CD4-positive, alpha-beta T cell (primary cell): ENCODE measurements at regions not wholly inside any gene's neighbourhood (a gene's known extent, or its start where the extent isn't known, plus 50 kb on each side); places are given as distances from the start of the nearest gene placed in this dataset.

Source experiments
- ATAC-seq: fragments of 200-7000 bp; cut with Tn5 transposase; one replicate; pipeline ENCODE4 v1.10.0; 2022; ENCODE audit warnings: mild to moderate bottlenecking; ENCODE audit not compliant: poor library complexity
- CTCF ChIA-PET: fragments of 350-600 bp; sonication (Branson Sonifier 250); formaldehyde crosslinking; loops from one replicate; lab custom pipeline; 2021; ENCODE audit warnings: antibody characterized with exemption, inconsistent platforms; lab: Charles Lee
- POLR2A ChIA-PET: fragments of 350-600 bp; sonication (Branson Sonifier 250); formaldehyde crosslinking; loops from one replicate; lab custom pipeline; 2021; ENCODE audit warnings: antibody characterized with exemption, inconsistent platforms; lab: Charles Lee
- DNase-seq, 14 experiments: peaks; one replicate each; pipeline ENCODE4 v3.0.0-alpha.2; 2013 to 2020; ENCODE audit warnings: mixed read lengths in 2 of 14
- H3K27ac ChIP-seq, 2 donors: one replicate each; pipeline versions ENCODE4 v1.5.1 to v1.7.0; 2013; ENCODE audit warnings: low read length in 2 of 2, low read depth in 1 of 2, mild to moderate bottlenecking in 1 of 2
- H3K27me3 ChIP-seq, 2 experiments: 1 replicate in 1 of 2; 2 replicates in 1 of 2; pipeline versions ENCODE4 v1.6.1 to v1.7.0; 2013; ENCODE audit warnings: low read length in 2 of 2, control low read depth in 1 of 2, mild to moderate bottlenecking in 1 of 2, moderate library complexity in 1 of 2; ENCODE audit not compliant: insufficient read depth in 2 of 2, control insufficient read depth in 1 of 2
- H3K36me3 ChIP-seq: one replicate; pipeline ENCODE4 v1.6.1; 2013; ENCODE audit warnings: low read length, control low read depth; ENCODE audit not compliant: insufficient read depth
- H3K4me1 ChIP-seq: one replicate; pipeline ENCODE4 v1.6.1; 2013; ENCODE audit warnings: low read length, control low read depth; ENCODE audit not compliant: insufficient read depth
- H3K4me3 ChIP-seq: one replicate; pipeline ENCODE4 v1.5.1; 2013; ENCODE audit warnings: mild to moderate bottlenecking, low read length, moderate library complexity
- H3K9me3 ChIP-seq, 2 experiments: 1 replicate in 1 of 2; 2 replicates in 1 of 2; pipeline versions ENCODE4 v1.6.1 to v1.7.0; 2013; ENCODE audit warnings: low read length in 2 of 2, mild to moderate bottlenecking in 2 of 2, control low read depth in 1 of 2, moderate library complexity in 1 of 2; ENCODE audit not compliant: control insufficient read depth in 1 of 2, insufficient read depth in 1 of 2
- H3K27ac Mint-ChIP-seq: one replicate; pipeline ENCODE4 v1.8.0; 2020; ENCODE audit warnings: mixed read lengths
- H3K27me3 Mint-ChIP-seq: one replicate; pipeline ENCODE4 v1.8.0; 2021; ENCODE audit warnings: mixed read lengths
- H3K36me3 Mint-ChIP-seq: one replicate; pipeline ENCODE4 v1.8.0; 2021; ENCODE audit warnings: low read depth, mixed read lengths
- H3K4me1 Mint-ChIP-seq: one replicate; pipeline ENCODE4 v1.8.0; 2021; ENCODE audit warnings: low read depth, mixed read lengths
- H3K4me3 Mint-ChIP-seq: one replicate; pipeline ENCODE4 v1.8.0; 2020; ENCODE audit warnings: mild to moderate bottlenecking, mixed read lengths
- H3K9me3 Mint-ChIP-seq: one replicate; pipeline ENCODE4 v1.8.0; 2020; ENCODE audit warnings: mixed read lengths
- intact Hi-C, 2 experiments: fragments of 100-400 bp; cut with DNase I in 1 of 2; cut with micrococcal nuclease in 1 of 2; formaldehyde crosslinking; loops; one replicate each; pipeline versions ENCODE4 v1.15.1 to v1.9.0; 2023 to 2025; cut with DNase I, micrococcal nuclease
- TF ChIP-seq, protein P1 (sequence below): fragments of 200-600 bp; IDR thresholded peaks from one replicate; pipeline ENCODE4 v1.8.0; 2022; ENCODE audit warnings: antibody characterized with exemption, mild to moderate bottlenecking

DNA sequence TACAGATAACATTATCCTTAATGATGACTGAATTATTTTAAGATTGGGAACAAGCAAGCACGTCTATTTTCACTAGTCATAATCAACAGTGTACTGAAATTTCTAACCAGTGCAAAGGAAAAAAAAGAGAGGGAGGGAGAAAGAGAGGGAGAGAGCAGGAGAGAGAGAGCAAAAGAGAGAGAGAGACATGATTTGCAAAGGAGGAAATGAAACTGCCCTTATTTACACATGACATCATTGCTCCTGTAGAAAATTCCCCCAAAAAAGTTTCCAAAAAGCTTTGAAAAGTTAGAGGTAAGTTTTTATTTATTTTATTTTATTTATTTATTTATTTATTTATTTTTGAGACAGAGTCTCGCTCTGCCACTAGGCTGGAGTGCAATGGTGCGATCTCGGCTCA is 355.3 kb upstream of the CELF4 start:
- Histone ChIP-seq H3K4me3 (no peak overlapping the region), H3K36me3 (no peaks in the 10 kb centered on the region), H3K27me3 (no peaks in the 10 kb centered on the region), H3K9me3 (peaks cover 0 to 6% of the 10 kb centered on the region in 2 experiments), H3K27ac (no peak overlapping the region), H3K4me1 (no peaks in the 10 kb centered on the region)
- H3K27me3 Mint-ChIP-seq = no peaks in the 10 kb centered on the region
- intact Hi-C loops = no loop called here
- CTCF ChIA-PET = no interaction called here
- POLR2A ChIA-PET = no interaction called here
- no peak overlapping the region for H3K27ac Mint-ChIP-seq
- no peaks in the 10 kb centered on the region for H3K4me1 Mint-ChIP-seq
- DNase-seq = no peak
- TF ChIP-seq, protein P1, sequence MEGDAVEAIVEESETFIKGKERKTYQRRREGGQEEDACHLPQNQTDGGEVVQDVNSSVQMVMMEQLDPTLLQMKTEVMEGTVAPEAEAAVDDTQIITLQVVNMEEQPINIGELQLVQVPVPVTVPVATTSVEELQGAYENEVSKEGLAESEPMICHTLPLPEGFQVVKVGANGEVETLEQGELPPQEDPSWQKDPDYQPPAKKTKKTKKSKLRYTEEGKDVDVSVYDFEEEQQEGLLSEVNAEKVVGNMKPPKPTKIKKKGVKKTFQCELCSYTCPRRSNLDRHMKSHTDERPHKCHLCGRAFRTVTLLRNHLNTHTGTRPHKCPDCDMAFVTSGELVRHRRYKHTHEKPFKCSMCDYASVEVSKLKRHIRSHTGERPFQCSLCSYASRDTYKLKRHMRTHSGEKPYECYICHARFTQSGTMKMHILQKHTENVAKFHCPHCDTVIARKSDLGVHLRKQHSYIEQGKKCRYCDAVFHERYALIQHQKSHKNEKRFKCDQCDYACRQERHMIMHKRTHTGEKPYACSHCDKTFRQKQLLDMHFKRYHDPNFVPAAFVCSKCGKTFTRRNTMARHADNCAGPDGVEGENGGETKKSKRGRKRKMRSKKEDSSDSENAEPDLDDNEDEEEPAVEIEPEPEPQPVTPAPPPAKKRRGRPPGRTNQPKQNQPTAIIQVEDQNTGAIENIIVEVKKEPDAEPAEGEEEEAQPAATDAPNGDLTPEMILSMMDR = no peak
- H3K36me3 Mint-ChIP-seq = no peaks in the 10 kb centered on the region
- no peak overlapping the region for H3K4me3 Mint-ChIP-seq
- H3K9me3 Mint-ChIP-seq = peaks cover 2% of the 10 kb centered on the region
- ATAC-seq = no peak

DNA sequence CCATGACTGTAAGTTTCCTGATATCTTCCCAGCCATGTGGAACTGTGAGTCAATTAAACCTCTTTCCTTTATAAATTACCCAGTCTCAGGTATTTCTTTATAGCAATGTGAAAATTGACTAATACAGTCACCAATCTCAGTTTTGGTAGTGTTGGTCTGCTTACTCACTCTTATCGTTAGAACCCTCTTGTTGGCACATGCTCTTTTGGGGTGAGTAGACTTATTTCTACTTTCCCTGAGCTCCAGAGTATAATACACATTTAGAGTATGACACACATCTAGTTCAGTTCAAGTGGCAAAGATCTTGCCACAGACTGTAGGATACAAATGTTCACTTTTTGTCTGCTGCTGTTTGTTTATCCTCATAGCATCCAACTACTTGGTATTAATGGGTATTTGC is 347.5 kb upstream of the CELF4 start:
- Mint-ChIP-seq H3K36me3 (no peaks in the 10 kb centered on the region), H3K4me3 (no peak overlapping the region), H3K27ac (no peak overlapping the region), H3K4me1 (no peaks in the 10 kb centered on the region), H3K9me3 (peaks cover 2% of the 10 kb centered on the region), H3K27me3 (no peaks in the 10 kb centered on the region)
- Histone ChIP-seq H3K4me1 (no peaks in the 10 kb centered on the region), H3K27ac (no peak overlapping the region), H3K4me3 (no peak overlapping the region), H3K9me3 (no peaks in the 10 kb centered on the region), H3K36me3 (no peaks in the 10 kb centered on the region), H3K27me3 (no peaks in the 10 kb centered on the region)
- intact Hi-C loops = no loop called here
- ATAC-seq (no peak), DNase-seq (no peak)
- ChIA-PET POLR2A (no interaction called here), CTCF (no interaction called here)
- TF ChIP-seq, protein P1 = no peak

DNA sequence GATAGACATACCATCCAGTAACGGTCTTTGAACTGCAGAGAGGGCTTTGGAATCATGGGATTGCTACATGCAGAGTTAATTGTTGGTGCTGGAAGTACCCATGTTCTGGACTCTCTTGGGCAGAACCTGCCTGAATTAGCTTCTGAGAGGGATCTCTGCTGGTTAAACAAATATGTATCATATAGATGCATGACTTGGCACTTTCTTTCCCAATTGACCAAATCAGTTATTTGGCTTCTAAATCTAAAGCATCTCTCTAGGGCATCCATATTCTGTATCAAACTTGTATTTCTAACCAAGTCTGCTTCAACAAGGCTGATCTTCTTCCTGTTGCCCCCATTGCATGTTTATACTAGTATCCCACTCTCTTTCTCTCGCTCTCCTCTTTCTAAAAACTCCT is 336.7 kb upstream of the CELF4 start:
- Histone ChIP-seq H3K4me3 (no peak overlapping the region), H3K36me3 (no peaks in the 10 kb centered on the region), H3K27ac (no peak overlapping the region), H3K9me3 (peaks cover 0 to 8% of the 10 kb centered on the region in 2 experiments), H3K4me1 (no peaks in the 10 kb centered on the region), H3K27me3 (no peaks in the 10 kb centered on the region)
- Mint-ChIP-seq H3K4me3 (no peak overlapping the region), H3K9me3 (peaks cover 6% of the 10 kb centered on the region), H3K36me3 (no peaks in the 10 kb centered on the region), H3K27me3 (no peaks in the 10 kb centered on the region), H3K4me1 (no peaks in the 10 kb centered on the region), H3K27ac (no peak overlapping the region)
- TF ChIP-seq, protein P1 = no peak
- ATAC-seq (no peak), DNase-seq (no peak)
- CTCF ChIA-PET = no interaction called here
- intact Hi-C loops = no loop called here
- POLR2A ChIA-PET = no interaction called here
